Heart left ventricle (tissue), 13 donors: ENCODE measurements at regions not wholly inside any gene's neighbourhood (a gene's known extent, or its start where the extent isn't known, plus 50 kb on each side); places are given as distances from the start of the nearest gene placed in this dataset.

Source experiments
- CTCF ChIP-seq, 12 donors: fragments of 200-600 bp; sonication (generic) in 4 of 12; IDR thresholded peaks; one replicate each; pipeline versions ENCODE4 v1.5.0 to v1.8.0; 2018 to 2022; ENCODE audit warnings: antibody characterized with exemption in 12 of 12, mild to moderate bottlenecking in 5 of 12
- POLR2A ChIP-seq, 2 donors: fragments of 450-650 bp; IDR thresholded peaks; one replicate each; pipeline ENCODE4 v1.6.1; 2017; ENCODE audit warnings: antibody characterized with exemption in 2 of 2, mild to moderate bottlenecking in 2 of 2, moderate library complexity in 2 of 2
- donor health status: ischemic (EF 13 %, LVEDD 7.1; RV severe dilation, severe dysfunction).
- donor health status: DM: no; HTN: yes; CAD: no.
- donor health status: DM: no; HTN: no; CAD: no.
- donor health status: ischemic (EF 25% LVEDD 6.9; RV normal size, moderate dysfunction).
- donor health status: ischemic (EF 25% LVEDD 5.7; RV mildly dilated, moderate dysfunction).
- donor health status: ischemic (EF 35%, LVEDD 5.7; RV mildly dilated, moderate dysfunction).
- donor health status: nonischemic (EF 11% LVEDD 7.7; RV severe dilation, severe dysfunction).
- donor health status: DM: yes; HTN: yes; CAD: no.
- donor health status: PGD.
- donor health status: ischemic (EF 29% LVEDD 5.4; RV normal size, mild dysfunction).
- donor health status: nonischemic (EF 23%, LVEDD 6.1; RV moderate dilation, normal function).

GRCh38 chrX:25068340-25068739 lies 52.6 kb upstream of the ARX start:
- TF ChIP-seq CTCF (IDR thresholded peaks at IDR 0.05) (no peak), POLR2A (IDR thresholded peaks at IDR 0.05) (no peak)
